Esophagus squamous epithelium (tissue), 4 donors: ENCODE measurements at regions not wholly inside any gene's neighbourhood (a gene's known extent, or its start where the extent isn't known, plus 50 kb on each side); places are given as distances from the start of the nearest gene placed in this dataset.

Experiments used
- CTCF ChIP-seq, 6 experiments: fragments of 450-650 bp in 4 of 6; fragments of 200-600 bp in 2 of 6; sonication (generic) in 2 of 6; IDR thresholded peaks; one replicate each; pipeline ENCODE4 v1.5.1; 2016 to 2019; ENCODE audit warnings: antibody characterized with exemption in 6 of 6, mild to moderate bottlenecking in 4 of 6, moderate library complexity in 4 of 6
- POLR2A ChIP-seq, 4 donors: fragments of 450-650 bp; IDR thresholded peaks; one replicate each; pipeline ENCODE4 v1.6.1; 2017; ENCODE audit warnings: antibody characterized with exemption in 4 of 4, mild to moderate bottlenecking in 4 of 4, moderate library complexity in 3 of 4

DNA sequence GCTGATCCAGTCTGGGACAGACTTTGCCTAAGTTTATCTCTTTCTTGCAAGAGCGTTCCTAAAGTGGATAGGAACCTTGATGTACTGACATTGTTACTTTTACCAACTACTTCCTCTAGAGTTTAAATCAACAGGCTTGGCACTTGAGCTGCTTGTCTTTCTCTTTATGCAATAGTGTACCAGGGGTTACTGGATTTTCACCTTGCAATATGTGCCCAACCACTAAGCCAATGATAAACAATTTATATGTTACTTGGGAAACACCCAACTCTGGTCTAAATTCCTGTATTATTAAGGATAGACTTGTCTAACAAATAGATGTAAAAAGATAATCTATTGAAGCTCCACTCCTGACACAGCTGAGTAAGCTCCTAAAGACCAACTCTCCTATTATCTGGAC lies 470.2 kb downstream of the SH2D4B start:
- no peak for TF ChIP-seq CTCF (IDR thresholded peaks at IDR 0.05)
- TF ChIP-seq POLR2A (IDR thresholded peaks at IDR 0.05) = no peak
